ENCODE measurements at regions not wholly inside any gene's neighbourhood (a gene's known extent, or its start where the extent isn't known, plus 50 kb on each side); places are given as distances from the start of the nearest gene placed in this dataset.
"Not testable (repeated sequence)": the region's sequence is repeated elsewhere in the genome, so short reads cannot be mapped to it uniquely, and the experiment has no call there.

DNA sequence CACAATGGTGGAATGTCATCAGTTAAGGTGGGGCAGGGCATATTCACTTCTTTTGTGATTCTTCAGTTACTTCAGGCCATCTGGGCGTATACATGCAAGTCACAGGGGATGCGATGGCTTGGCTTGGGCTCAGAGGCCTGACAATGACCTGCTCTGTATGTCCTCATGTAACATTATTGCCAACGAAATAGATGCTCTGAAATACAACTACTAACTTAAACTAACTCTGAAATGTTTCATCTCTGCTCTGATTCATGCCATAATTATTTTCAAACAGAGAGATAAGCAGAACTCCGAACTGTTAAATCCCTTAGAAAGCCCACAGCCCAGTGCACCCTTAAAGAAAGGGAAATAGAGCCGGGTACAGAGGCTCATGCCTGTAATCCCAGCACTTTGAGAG lies 832.7 kb upstream of the PRKX start:
- intact Hi-C loops (cut with DNase I) = not testable (repeated sequence)

DNA sequence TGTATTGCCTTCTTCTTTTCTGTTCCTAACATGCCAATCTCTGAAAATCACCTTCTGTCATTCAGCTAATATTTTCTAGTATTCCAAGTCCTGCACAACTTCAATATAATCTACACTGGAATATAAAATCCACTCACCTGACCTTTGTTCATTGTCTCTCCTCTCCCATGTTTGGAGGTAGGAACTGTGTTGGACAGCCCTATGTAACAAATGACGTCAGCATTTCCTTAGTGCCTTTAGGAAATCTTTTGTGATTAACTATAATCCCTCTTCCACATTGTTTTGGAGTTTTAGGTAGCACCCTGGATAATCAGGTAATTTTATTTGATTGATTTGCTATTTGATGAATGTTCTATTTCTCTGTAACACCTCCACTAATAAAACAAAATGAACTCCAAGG lies 814.8 kb upstream of the PRKX start:
- intact Hi-C loops (cut with DNase I) = no loop called here
- no peak for DNase-seq (ENCODE audit: low spot score)

More for the DNA sequence above, 832.7 kb upstream of the PRKX start:
- not testable (repeated sequence) for DNase-seq (ENCODE audit: low spot score)

DNA sequence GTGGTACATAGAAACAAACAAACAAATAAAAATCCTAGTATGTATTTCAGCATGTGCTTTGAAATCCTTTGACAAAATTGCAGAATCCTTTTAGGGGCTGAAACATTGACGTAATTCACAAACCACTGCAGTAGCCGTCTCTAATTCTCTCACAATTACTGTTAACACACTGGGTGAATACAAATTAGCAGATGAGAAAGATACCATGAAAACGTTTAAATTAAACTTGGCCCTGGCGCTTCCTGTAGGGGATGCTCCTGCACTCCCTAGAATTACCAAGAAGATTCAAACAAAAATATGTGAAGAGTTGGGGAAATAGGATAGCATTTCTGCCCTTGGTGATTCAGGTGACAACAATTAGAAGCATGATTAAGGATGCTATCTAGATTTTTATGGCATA lies 772.5 kb upstream of the PRKX start:
- intact Hi-C loops (cut with DNase I) = no loop called here
- DNase-seq (ENCODE audit: low spot score) = no peak

DNA sequence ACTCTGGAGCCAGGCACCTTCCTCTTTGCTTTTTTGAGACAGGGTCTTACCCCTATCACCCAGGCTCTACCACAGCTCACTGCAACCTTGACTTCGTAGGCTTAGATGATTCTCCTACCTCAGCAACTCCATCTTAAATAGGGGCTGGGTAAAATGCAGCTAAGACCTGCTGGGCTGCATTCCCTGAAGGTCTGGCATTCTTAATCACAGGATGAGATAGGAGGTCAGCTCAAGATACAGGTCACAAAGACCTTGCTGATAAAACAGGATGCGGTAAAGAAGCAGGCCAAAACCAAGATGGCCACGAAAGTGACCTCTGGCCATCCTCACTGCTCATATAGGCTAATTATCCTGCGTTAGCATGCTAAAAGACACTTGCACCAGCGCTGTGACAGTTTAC lies 770.8 kb upstream of the PRKX start:
- DNase-seq (ENCODE audit: low spot score) = no peak
- intact Hi-C loops (cut with DNase I) = no loop called here

DNA sequence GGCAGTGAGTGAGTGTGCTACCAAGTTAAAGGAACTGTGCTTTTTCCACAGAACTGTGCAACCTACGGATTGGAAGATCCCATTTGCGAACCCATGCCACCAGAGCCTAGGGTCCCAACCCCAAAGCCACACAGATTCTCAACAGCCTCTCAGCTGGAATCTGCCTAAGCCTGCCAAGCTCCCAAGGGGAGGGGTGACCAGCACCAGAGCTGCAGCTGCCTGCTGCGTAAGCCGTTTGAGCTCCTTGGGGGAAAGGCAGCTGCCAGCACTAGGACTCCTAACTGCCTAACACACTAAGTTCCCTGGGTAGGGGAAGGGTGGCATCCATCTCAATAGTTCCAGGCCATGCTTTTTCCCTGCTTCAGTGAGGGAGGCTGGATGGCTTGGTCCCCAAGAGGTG lies 738.1 kb upstream of the PRKX start:
- DNase-seq (ENCODE audit: low spot score) = no peak
- intact Hi-C loops (cut with DNase I) = no loop called here

DNA sequence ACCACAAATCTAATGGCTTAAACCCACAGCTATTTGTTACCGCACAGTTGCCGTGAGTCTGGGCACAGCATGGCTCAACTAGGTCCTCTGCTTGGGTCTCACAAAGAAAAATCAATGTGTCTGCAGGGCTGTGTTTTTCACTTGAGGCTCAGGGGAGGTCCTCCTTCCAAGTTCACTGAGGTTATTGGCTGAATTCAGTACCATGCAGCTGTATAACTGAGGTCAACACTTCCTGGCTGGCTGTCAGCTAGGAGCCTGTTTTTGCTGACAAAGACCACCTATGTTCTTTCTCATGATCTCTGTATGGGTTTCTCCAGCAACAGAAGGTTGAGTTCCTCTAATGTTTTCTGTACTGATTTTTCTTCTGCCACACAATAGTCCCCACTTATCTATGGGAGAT lies 736.7 kb upstream of the PRKX start:
- DNase-seq (ENCODE audit: low spot score) = no peak
- intact Hi-C loops (cut with DNase I) = no loop called here

DNA sequence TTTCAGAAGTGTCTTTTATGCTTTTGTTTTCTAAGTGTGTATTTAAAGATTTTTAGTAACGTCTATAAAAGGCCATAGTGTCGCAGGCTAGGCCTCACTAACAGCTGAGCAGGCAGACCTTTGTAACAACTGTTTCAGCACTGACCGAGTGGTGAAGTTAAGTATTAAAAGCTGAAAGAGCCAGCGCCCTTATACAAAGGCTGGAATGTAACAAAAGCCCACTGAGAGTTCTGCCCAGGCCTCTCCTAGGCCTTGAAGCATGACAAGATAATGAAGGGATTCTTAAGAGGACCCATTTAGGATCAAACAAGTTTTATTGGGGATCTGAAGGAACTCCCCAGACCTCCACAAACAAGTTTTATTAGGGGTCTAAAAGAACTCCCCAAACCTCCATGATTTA lies 722.5 kb upstream of the PRKX start:
- intact Hi-C loops (cut with DNase I) = no loop called here
- DNase-seq (ENCODE audit: low spot score) = no peak

DNA sequence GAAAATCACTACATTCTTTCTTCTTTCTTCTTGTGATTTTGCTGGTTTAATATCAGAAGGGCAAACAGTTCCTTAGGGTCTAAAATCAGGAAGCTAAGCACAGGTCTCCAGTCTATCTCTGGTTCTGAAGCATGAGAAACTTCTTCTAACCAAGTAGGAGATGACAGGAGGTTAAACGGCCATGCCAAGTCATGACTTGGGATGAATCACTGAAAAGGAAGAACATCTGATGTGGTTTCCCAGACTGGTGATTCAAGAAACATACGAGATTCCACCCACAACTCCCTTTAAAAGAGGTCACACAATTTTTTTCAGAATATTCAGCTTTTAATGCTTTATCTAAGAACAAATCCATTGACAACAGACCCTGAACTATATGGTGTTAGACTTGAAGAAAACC lies 684.0 kb upstream of the PRKX start:
- no peak for DNase-seq (ENCODE audit: low spot score)
- intact Hi-C loops (cut with DNase I) = no loop called here

DNA sequence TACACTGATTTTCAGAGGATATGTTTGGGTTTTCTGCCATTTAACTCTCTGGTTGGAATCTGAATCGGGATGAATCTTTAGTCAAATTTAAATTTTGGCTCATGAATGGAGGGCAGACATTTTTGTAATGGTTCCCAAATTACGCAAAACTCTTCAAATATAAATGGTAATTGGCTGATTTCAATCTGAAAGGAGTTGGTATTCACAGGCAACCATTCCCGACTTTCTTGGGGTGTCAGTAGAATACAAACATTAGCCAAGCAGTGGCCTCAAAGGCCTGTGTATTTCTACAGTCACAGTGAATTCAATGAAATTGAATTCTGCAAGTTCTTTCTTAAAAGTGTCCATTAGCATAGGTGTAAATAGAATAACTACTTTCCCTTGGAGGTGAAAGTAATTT lies 668.8 kb upstream of the PRKX start:
- intact Hi-C loops (cut with DNase I) = no loop called here
- no peak for DNase-seq (ENCODE audit: low spot score)

DNA sequence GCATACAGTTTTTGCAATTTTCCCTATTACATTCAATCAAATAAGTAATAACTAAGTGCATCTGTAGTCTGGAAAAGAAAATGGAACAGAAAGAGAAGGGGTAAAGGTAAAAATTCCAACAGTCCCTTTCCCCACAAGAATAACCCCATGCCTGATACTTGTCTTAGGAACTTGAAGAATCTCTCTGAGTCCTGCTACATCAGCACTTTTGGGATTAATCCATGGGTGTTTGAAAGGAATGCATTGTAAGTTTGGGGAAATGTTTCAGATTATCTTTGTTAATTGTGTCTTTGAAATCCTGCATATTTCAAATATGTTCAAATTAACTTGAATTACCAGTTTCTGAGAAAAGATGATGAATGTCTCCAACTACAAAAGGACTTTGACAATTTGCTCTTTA lies 667.3 kb upstream of the PRKX start:
- DNase-seq (ENCODE audit: low spot score) = no peak
- intact Hi-C loops (cut with DNase I) = no loop called here

DNA sequence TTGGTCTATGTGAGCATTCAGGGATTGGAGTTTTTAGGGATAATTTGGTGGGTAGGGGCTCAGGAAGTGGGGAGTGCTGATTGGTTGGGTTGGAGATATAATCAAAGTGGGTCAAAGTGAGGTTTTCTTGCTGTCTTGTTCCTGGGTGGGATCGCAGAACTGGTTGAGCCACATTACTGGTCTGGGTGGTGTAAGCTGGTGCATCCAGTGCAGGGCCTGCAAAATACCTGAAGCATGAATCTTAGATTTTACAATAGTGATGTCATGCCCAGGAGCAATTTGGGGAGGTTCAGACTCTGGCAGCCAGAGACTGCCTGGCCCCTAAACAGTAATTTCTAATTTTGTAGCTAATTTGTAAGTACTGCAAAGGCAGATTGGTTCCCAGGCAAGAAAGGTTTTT lies 665.6 kb upstream of the PRKX start:
- intact Hi-C loops (cut with DNase I) = no loop called here
- no peak for DNase-seq (ENCODE audit: low spot score)

DNA sequence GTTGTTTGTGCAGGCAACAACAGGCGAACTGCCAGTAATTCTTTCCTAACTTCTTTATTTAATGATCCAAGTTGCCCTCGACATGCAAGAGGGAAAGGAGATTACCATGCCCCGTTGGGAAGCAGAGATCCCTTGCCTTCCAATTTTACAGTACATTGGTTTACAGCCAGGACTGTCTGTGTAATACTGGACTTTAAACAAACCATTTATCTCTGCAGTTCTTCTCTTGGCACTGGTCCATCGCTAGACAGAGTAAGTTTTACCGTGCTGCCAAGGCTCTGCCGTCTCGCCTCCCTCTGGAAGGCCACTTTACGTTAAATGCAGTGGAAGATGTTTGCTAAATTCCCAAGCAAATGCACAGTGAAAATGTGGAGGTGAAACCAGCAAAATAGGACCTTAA lies 660.3 kb upstream of the PRKX start:
- intact Hi-C loops (cut with DNase I) = no loop called here
- DNase-seq (ENCODE audit: low spot score) = no peak

DNA sequence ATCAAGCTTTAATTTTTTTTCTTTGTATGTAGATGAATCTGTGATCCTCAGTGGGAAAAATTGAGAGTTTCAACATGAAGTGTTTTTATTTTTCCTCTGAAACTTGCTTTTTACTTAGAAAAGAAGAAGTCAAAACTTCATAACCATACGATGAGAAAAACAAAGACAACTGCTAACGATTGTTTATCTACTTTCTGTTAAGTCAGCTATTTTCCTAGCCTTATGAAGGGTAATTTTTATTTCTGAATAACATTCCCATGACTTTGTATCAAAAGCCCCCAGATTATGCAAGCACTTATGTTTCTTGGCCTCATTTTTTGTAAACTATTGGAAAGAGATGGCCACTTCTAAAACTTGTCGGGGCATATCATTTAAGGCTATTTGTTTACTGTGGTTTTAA lies 645.1 kb upstream of the PRKX start:
- intact Hi-C loops (cut with DNase I) = no loop called here
- no peak for DNase-seq (ENCODE audit: low spot score)

DNA sequence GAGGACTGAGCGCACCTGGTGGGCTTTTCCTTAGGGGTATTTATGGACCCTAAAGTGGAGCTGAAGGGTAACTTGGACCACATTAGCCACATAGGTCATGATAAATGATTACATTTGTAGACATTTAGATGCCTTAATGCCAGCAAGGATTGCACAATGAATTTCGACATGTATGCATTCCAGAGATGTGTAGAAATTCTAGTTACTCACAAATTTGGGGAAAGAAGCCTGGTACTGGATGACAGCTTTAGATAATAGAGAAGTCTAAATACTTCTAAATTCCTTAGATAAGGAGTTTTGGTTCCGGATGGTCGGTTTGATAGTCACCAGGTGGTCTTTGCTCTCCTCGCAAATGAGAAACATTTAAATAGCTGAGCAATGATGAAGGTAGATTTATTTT lies 609.5 kb upstream of the PRKX start:
- DNase-seq (ENCODE audit: low spot score) = no peak
- intact Hi-C loops (cut with DNase I) = no loop called here

DNA sequence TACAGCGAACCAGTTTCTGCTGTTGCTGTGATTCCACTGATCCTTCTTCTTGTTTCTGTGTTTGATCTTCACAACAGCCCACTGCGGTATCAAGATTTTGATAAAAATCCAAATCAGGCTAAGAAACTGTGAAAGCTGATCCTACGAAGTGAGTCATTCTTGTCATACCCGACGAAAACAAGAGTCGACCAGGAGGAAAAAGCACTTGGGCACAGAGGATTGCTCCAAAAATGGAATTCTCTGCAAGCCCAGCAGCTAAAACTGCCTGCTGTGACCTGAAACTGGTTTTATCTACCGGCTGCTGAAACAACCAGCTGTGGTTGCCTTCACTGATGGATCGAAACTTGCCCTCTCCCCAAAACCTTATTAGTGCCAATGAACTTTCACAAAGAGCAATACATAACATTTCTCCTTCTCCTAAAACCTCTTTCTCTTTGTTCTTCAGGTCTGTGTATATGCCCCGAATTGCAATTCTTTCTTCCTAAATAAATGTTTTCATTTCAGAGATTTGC lies 607.0 kb upstream of the PRKX start:
- DNase-seq (ENCODE audit: low spot score) = no peak
- intact Hi-C loops (cut with DNase I) = no loop called here

DNA sequence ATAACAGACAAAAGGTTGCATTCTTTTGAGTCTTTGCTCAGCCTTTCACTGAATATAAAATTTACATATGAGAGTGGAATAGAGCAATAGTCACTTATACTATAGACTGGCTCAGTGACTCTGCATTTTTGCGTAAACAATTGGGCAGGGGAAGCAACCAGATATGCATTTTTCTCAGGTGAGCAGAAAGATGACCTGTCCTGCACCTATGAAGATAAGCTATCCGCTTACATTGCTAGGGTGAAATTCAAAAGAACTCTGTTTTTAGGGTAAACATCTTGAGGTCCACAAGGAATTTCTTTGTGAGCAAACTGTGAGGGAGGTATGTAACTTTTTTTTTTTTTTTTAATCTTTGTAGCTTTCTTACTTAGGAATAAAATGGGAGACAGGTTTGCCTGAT lies 602.4 kb upstream of the PRKX start:
- DNase-seq (ENCODE audit: low spot score) = no peak
- intact Hi-C loops (cut with DNase I) = no loop called here

DNA sequence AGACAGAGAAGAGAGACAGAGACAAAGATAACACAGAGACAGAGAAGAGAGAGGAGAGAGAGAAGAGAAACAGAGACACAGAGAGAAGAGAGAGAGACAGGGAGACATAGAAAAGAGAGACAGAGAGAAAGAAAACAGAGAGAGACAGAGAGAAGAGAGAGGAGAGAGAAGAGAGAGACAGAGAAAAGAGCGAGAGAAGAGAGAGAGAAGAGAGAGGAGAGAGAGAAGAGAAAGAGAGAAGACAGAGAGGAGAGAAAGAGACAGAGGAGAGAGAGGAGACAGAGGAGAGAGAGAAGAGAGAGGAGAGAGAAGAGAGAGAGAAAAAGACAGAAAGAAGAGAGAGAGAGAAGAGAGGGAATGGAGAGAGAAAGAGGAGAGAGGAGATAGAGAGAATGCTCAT lies 601.1 kb upstream of the PRKX start:
- intact Hi-C loops (cut with DNase I) = no loop called here
- DNase-seq (ENCODE audit: low spot score) = no peak

DNA sequence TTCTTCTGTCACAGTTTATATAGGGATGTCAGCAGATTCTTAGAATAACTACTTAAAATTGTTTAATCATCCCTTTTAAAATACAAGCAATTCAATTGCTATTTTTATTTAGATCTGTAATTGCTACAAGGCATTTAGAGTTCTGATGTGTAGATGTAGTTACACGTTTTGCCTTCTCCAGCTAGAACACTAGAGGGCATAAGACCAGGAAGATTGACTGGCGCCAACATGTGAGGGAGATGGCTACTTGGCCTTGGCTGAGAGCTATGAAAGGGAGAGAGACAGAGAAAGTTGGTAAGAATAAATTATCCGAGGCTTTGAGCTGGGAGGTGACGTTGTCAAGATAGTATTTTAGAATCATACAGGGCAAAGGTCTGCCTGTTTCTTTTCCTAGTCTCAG lies 563.7 kb upstream of the PRKX start:
- intact Hi-C loops (cut with DNase I) = no loop called here

DNA sequence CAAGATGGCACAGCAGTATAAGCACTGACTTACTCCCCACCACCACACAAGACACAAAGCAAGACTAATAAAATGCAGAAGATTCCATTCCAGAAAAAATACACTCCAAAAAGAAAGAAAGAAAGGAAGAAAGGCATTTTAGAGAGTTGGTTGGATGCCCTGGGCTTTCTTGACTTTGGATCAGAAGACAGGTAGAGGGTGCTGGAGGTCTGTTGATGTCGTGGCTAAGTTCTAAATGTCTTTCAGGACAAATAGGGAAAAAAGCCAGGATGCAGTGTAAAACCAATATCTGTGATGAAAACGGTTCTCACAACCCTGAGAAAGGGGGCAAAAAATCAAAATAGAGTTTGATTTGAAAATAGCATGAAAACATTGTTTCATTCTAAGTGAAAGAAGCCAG lies 555.2 kb upstream of the PRKX start:
- DNase-seq (ENCODE audit: low spot score) = no peak
- intact Hi-C loops (cut with DNase I) = no loop called here

More for the DNA sequence above, 563.7 kb upstream of the PRKX start:
- no peak for DNase-seq (ENCODE audit: low spot score)

DNA sequence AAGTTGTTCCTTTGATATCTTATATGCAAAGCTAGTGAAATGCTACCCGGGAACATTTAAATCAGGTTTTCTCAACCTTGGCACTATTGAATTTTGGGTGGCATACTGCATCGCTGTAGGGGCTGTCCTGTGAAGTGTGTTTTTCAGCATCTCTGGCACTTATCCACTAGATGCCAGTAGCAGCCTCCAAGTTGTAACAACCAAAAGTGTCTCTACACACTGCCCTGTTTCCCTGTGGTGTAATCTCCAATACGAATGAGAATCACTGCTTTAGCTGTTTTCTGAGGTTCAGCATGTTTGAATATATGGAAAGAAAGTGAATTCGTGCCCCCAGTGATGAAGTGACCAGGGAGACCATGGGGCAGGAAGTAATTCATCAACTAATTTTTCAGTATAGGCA lies 551.6 kb upstream of the PRKX start:
- intact Hi-C loops (cut with DNase I) = no loop called here
- DNase-seq (ENCODE audit: low spot score) = no peak

DNA sequence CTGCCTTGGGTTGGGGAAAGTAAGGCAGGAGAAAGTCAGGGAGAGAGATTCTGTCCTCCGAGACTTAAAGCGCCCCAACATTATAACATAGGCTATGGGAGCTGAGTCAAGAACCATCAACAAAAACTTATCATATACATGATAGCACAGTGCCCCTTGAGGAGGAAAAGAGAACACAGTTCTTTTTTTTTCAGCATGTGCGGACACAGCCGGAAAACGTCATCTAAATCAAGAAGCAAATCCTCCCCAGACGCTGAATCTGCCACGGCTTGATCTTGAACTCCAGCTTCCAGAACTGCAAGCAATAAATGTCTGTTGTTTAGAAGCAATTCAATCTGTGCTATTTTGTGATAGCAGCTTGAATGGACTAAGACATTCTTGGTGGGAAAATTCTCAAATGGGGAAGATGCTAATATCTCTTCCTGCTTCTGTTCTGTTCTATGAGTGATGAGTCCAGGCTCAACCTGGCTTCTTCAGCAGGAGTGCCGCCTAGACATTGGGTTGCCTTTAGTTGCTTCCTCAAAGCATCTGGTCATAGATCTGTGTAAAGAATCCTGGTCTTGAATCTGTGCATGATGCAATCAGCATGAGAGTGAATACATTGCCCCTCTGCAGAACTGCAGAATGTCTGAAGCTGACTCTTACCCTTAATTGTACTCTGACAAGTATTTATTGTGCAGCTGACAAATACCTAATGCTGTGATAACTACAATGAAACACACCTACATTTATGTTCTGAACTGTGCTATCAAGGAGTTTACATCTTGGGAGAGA lies 549.8 kb upstream of the PRKX start:
- intact Hi-C loops (cut with DNase I) = no loop called here
- no peak for DNase-seq (ENCODE audit: low spot score)

DNA sequence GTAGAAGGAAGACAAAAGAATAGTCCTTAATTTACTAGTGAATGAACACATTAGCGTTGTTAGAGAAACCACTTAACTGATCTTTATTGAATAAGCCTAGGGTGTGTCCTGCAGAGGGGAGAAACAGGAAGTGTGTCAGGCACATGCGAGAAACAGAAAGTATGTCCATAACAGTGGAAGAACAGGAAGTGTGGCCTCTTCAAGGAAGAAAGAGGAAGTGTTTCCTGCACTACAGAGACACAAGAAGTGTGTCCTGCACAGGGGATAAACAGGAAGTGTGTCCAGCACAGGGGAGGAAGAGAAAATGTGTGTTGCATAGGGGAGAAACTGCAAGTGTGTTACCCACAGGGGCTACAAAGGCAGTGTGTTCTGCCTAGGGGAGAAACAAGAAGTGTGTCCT lies 539.6 kb upstream of the PRKX start:
- DNase-seq (ENCODE audit: low spot score) = no peak
- intact Hi-C loops (cut with DNase I) = no loop called here
